ENCODE measurements at regions not wholly inside any gene's neighbourhood (a gene's known extent, or its start where the extent isn't known, plus 50 kb on each side); places are given as distances from the start of the nearest gene placed in this dataset.

DNA sequence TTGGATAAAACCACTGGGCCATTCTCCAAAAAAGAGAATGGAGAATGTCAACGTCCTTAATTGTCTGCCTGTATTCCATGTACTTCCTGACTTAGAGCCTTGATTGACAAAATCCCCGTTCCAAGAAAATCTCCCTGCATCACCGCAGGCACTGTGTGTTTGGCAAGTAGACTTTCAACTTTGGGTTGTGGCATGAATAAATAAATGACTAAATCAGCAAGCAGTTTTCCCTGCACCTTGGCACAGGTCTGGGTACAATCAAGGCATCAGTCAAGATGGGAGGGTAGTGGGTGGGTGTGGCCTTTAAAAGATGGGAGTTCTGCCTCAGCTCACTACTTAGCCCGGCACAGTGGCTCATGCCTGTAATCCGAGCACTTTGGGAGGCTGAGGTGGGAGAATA is 248.5 kb upstream of the RPL38 start:
- TF ChIP-seq, protein P1, sequence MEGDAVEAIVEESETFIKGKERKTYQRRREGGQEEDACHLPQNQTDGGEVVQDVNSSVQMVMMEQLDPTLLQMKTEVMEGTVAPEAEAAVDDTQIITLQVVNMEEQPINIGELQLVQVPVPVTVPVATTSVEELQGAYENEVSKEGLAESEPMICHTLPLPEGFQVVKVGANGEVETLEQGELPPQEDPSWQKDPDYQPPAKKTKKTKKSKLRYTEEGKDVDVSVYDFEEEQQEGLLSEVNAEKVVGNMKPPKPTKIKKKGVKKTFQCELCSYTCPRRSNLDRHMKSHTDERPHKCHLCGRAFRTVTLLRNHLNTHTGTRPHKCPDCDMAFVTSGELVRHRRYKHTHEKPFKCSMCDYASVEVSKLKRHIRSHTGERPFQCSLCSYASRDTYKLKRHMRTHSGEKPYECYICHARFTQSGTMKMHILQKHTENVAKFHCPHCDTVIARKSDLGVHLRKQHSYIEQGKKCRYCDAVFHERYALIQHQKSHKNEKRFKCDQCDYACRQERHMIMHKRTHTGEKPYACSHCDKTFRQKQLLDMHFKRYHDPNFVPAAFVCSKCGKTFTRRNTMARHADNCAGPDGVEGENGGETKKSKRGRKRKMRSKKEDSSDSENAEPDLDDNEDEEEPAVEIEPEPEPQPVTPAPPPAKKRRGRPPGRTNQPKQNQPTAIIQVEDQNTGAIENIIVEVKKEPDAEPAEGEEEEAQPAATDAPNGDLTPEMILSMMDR (IDR thresholded peaks at IDR 0.05; ENCODE audit: low read length): no peak
- TF ChIP-seq EZH2 (optimal IDR thresholded peaks at IDR 0.05; ENCODE audit: low read depth, low read length) (no peak), EZH2phosphoT487 (IDR thresholded peaks at IDR 0.05; ENCODE audit: low read length) (no peak)

Measured in MM.1S (cell line).